ENCODE measurements at regions not wholly inside any gene's neighbourhood (a gene's known extent, or its start where the extent isn't known, plus 50 kb on each side); places are given as distances from the start of the nearest gene placed in this dataset.

DNA sequence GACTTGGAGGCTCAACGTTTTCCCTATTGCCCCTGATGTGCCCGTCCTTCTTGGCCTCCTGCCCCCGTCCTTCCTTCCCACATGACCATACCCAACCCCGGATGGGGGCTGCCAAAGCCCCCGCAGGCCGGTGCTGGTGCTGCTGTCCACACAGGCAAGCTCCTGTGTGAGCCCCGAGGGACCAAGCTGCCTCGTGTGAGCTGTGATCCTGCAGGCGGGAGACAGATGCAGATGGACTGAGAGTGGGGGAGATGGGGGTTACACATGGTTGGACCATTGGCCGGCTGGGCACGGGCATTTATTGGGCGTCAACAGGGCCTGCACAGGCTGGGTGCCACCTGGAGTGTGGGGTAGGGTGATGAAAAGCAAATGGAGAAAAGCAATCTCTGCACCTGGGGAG is 313.2 kb upstream of the B3GAT1 start:
- TF ChIP-seq, protein P1, sequence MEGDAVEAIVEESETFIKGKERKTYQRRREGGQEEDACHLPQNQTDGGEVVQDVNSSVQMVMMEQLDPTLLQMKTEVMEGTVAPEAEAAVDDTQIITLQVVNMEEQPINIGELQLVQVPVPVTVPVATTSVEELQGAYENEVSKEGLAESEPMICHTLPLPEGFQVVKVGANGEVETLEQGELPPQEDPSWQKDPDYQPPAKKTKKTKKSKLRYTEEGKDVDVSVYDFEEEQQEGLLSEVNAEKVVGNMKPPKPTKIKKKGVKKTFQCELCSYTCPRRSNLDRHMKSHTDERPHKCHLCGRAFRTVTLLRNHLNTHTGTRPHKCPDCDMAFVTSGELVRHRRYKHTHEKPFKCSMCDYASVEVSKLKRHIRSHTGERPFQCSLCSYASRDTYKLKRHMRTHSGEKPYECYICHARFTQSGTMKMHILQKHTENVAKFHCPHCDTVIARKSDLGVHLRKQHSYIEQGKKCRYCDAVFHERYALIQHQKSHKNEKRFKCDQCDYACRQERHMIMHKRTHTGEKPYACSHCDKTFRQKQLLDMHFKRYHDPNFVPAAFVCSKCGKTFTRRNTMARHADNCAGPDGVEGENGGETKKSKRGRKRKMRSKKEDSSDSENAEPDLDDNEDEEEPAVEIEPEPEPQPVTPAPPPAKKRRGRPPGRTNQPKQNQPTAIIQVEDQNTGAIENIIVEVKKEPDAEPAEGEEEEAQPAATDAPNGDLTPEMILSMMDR (IDR thresholded peaks at IDR 0.05) = no peak
- TF ChIP-seq POLR2A (IDR thresholded peaks at IDR 0.05) (no peak), POLR2AphosphoS5 (IDR thresholded peaks at IDR 0.05) (no peak)
